CD14-positive monocyte (primary cell): ENCODE measurements at regions not wholly inside any gene's neighbourhood (a gene's known extent, or its start where the extent isn't known, plus 50 kb on each side); places are given as distances from the start of the nearest gene placed in this dataset.

Experiments used
- DNase-seq, 3 donors: peaks; one replicate each; pipeline ENCODE4 v3.0.0-alpha.2; 2011 to 2022
- H2AFZ ChIP-seq: 2 replicates; pipeline ENCODE4 v1.6.0; 2012; ENCODE audit warnings: mild to moderate bottlenecking, low read depth, low read length, inconsistent platforms; ENCODE audit not compliant: insufficient read depth, poor library complexity, severe bottlenecking
- H3K27ac ChIP-seq, 2 donors: 1 replicate in 1 of 2; 2 replicates in 1 of 2; pipeline ENCODE4 v1.5.1; 2012 to 2013; ENCODE audit warnings: low read length in 2 of 2, control low read depth in 1 of 2, inconsistent platforms in 1 of 2, low read depth in 1 of 2, mild to moderate bottlenecking in 1 of 2
- H3K27me3 ChIP-seq, 2 donors: one replicate each; pipeline versions ENCODE4 v1.6.0 to v1.6.1; 2011 to 2013; ENCODE audit warnings: low read length in 2 of 2; ENCODE audit not compliant: control insufficient read depth in 2 of 2, insufficient read depth in 2 of 2
- H3K36me3 ChIP-seq, 2 donors: replicated peaks in 1 of 2; 1 replicate in 1 of 2; 2 replicates in 1 of 2; pipeline versions ENCODE4 v1.5.1 to v1.6.1; 2012 to 2013; ENCODE audit warnings: low read length in 2 of 2, control low read depth in 1 of 2, inconsistent platforms in 1 of 2, mild to moderate bottlenecking in 1 of 2; ENCODE audit not compliant: insufficient read depth in 2 of 2, control insufficient read depth in 1 of 2
- H3K4me1 ChIP-seq, 2 donors: 1 replicate in 1 of 2; 2 replicates in 1 of 2; pipeline versions ENCODE4 v1.5.1 to v1.6.1; 2012 to 2013; ENCODE audit warnings: low read length in 2 of 2, control low read depth in 1 of 2, inconsistent platforms in 1 of 2, mild to moderate bottlenecking in 1 of 2, moderate library complexity in 1 of 2; ENCODE audit not compliant: insufficient read depth in 2 of 2, control insufficient read depth in 1 of 2
- H3K4me2 ChIP-seq: replicated peaks from 2 replicates; pipeline ENCODE3; 2012; ENCODE audit warnings: low read length, moderate library complexity, mild to moderate bottlenecking; ENCODE audit not compliant: poor library complexity, severe bottlenecking; ENCODE audit errors: extremely low read depth
- H3K4me3 ChIP-seq, 3 experiments: fragments of 200-600 bp in 1 of 3; sonication (generic) in 1 of 3; replicated peaks in 1 of 3; 1 replicate in 2 of 3; 2 replicates in 1 of 3; pipeline ENCODE4 v1.5.1; 2011 to 2013; ENCODE audit warnings: low read length in 3 of 3, mild to moderate bottlenecking in 3 of 3, control low read depth in 2 of 3, low read depth in 2 of 3, inconsistent platforms in 1 of 3, moderate library complexity in 1 of 3
- H3K79me2 ChIP-seq: 2 replicates; pipeline ENCODE4 v1.6.0; 2012; ENCODE audit warnings: mild to moderate bottlenecking, control low read depth, inconsistent platforms, low read length, moderate library complexity; ENCODE audit not compliant: insufficient read depth
- H3K9ac ChIP-seq: 2 replicates; pipeline ENCODE4 v1.6.0; 2017; ENCODE audit warnings: low read length, mild to moderate bottlenecking; ENCODE audit not compliant: insufficient read depth, poor library complexity, severe bottlenecking
- H3K9me3 ChIP-seq, 2 donors: replicated peaks in 1 of 2; 1 replicate in 1 of 2; 2 replicates in 1 of 2; pipeline versions ENCODE4 v1.5.1 to v1.6.1; 2012 to 2013; ENCODE audit warnings: low read length in 2 of 2, control low read depth in 1 of 2; ENCODE audit not compliant: control insufficient read depth in 1 of 2, insufficient read depth in 1 of 2
- H4K20me1 ChIP-seq: 2 replicates; pipeline ENCODE4 v1.6.0; 2012; ENCODE audit warnings: mild to moderate bottlenecking, low read length, control low read depth, moderate library complexity; ENCODE audit not compliant: insufficient read depth
- H3K27ac Mint-ChIP-seq, 7 donors: one replicate each; pipeline ENCODE4 v1.8.0; 2020; ENCODE audit warnings: mild to moderate bottlenecking in 7 of 7, mixed read lengths in 7 of 7, moderate library complexity in 6 of 7, inconsistent platforms in 2 of 7
- H3K27me3 Mint-ChIP-seq, 3 donors: one replicate each; pipeline ENCODE4 v1.8.0; 2021 to 2022; ENCODE audit warnings: low read depth in 3 of 3, mild to moderate bottlenecking in 3 of 3, mixed read lengths in 3 of 3, moderate library complexity in 3 of 3, inconsistent platforms in 1 of 3
- H3K36me3 Mint-ChIP-seq, 2 donors: one replicate each; pipeline ENCODE4 v1.8.0; 2020; ENCODE audit warnings: mixed read lengths in 2 of 2, inconsistent platforms in 1 of 2, mild to moderate bottlenecking in 1 of 2
- H3K4me1 Mint-ChIP-seq: one replicate; pipeline ENCODE4 v1.8.0; 2020; ENCODE audit warnings: mild to moderate bottlenecking, mixed read lengths
- H3K4me3 Mint-ChIP-seq, 2 donors: one replicate each; pipeline ENCODE4 v1.8.0; 2020; ENCODE audit warnings: mild to moderate bottlenecking in 2 of 2, mixed read lengths in 2 of 2, moderate library complexity in 1 of 2
- H3K9me3 Mint-ChIP-seq, 7 donors: one replicate each; pipeline ENCODE4 v1.8.0; 2020 to 2022; ENCODE audit warnings: mixed read lengths in 7 of 7, mild to moderate bottlenecking in 6 of 7, moderate library complexity in 6 of 7, inconsistent platforms in 2 of 7
- CTCF ChIP-seq: fragments of 200-600 bp; IDR thresholded peaks from one replicate; pipeline ENCODE4 v1.8.0; 2022; ENCODE audit warnings: antibody characterized with exemption, mild to moderate bottlenecking
- WGBS: methylation state at CpG from one replicate; pipeline ENCODE4 v1.1.5; 2013; ENCODE audit warnings: missing lambda C conversion rate; ENCODE audit not compliant: insufficient coverage; 5-methylcytosine and 5-hydroxymethylcytosine counted together
- intact Hi-C, 2 donors: fragments of 100-400 bp; cut with micrococcal nuclease; formaldehyde crosslinking; loops; one replicate each; pipeline versions ENCODE4 v1.15.0 to v1.15.1; 2023

- H3K4me3 Mint-ChIP-seq: no peak overlapping the region
- Histone ChIP-seq H4K20me1 (no peaks in the 10 kb centered on the region), H3K27ac (no peak overlapping the region), H3K4me3 (no peak overlapping the region), H2AFZ (no peak overlapping the region), H3K79me2 (no peaks in the 10 kb centered on the region), H3K4me1 (no peaks in the 10 kb centered on the region), H3K27me3 (no peaks in the 10 kb centered on the region), H3K4me2 (no peak overlapping the region), H3K9me3 (no peaks in the 10 kb centered on the region), H3K36me3 (no peaks in the 10 kb centered on the region), H3K9ac (no peak overlapping the region)
- H3K36me3 Mint-ChIP-seq: no peaks in the 10 kb centered on the region
- peaks cover 6 to 9% (median 8%) of the 10 kb centered on the region in 3 donors for H3K27me3 Mint-ChIP-seq
- 98% methylated on average over 5 of the region's 6 CpGs for WGBS
- no peak overlapping the region for H3K27ac Mint-ChIP-seq
- intact Hi-C loops: no loop called here
- H3K4me1 Mint-ChIP-seq: no peaks in the 10 kb centered on the region
- H3K9me3 Mint-ChIP-seq: peaks cover 0 to 9% (median 3%) of the 10 kb centered on the region in 7 donors
- no peak for DNase-seq
- no peak for TF ChIP-seq CTCF
These were observed 57.1 kb upstream of the FSTL4 start for GRCh38 chr5:133669472-133669871.

- Histone ChIP-seq H3K4me2 (no peak overlapping the region), H3K36me3 (no peaks in the 10 kb centered on the region), H3K4me1 (no peaks in the 10 kb centered on the region), H3K4me3 (no peak overlapping the region), H3K9ac (no peak overlapping the region), H3K27me3 (no peaks in the 10 kb centered on the region), H3K79me2 (no peaks in the 10 kb centered on the region), H3K27ac (no peak overlapping the region), H3K9me3 (no peaks in the 10 kb centered on the region), H4K20me1 (no peaks in the 10 kb centered on the region), H2AFZ (no peak overlapping the region)
- Mint-ChIP-seq H3K27ac (no peak overlapping the region), H3K36me3 (no peaks in the 10 kb centered on the region), H3K27me3 (peaks cover 7 to 9% (median 8%) of the 10 kb centered on the region in 3 donors), H3K9me3 (peaks cover 0 to 9% (median 4%) of the 10 kb centered on the region in 7 donors), H3K4me1 (no peaks in the 10 kb centered on the region), H3K4me3 (no peak overlapping the region)
- DNase-seq: no peak
- intact Hi-C loops: no loop called here
- 95% methylated on average over 3 of the region's 5 CpGs for WGBS
- TF ChIP-seq CTCF: no peak
These were observed 56.1 kb upstream of the FSTL4 start for GRCh38 chr5:133668458-133668857.
